Stimulated activated CD8-positive, alpha-beta memory T cell treated with anti-CD3 and anti-CD28 coated beads, Interleukin-12 subunit alpha, Interleukin-12 subunit beta, amount 100 ng/mL, for 1 hour (primary cell): ENCODE measurements at regions not wholly inside any gene's neighbourhood (a gene's known extent, or its start where the extent isn't known, plus 50 kb on each side); places are given as distances from the start of the nearest gene placed in this dataset.

ENCODE experiments used
- DNase-seq: peaks from one replicate; pipeline ENCODE4 v3.0.0-alpha.2; 2020; ENCODE audit warnings: low read depth

GRCh38 chr18:67977067-67977616, 460.6 kb upstream of the DSEL start:
- no peak for DNase-seq

GRCh38 chr18:67973916-67974315, 457.4 kb upstream of the DSEL start:
- DNase-seq, result no peak

DNA sequence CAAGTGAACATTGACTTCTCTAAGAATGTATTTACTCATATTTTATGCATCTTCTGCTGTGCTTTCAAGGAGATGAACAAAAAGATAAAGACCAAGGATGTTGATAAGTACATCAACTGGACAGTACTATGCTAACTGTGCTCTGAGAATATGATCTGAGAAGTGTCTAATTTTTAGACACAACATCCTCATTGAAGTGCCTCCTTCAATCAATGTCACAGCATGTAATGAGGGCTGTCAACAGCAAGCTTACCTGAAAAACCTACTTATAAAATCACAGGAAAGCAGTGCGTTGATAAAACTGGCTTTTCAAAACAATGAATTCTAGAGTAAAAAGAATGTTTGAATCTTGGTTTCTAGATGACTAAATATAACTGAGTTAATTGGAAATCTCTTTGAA, 452.9 kb upstream of the DSEL start:
- no peak for DNase-seq

GRCh38 chr18:67966224-67966623, 449.7 kb upstream of the DSEL start:
- DNase-seq, result no peak

GRCh38 chr18:67964462-67964861, 447.9 kb upstream of the DSEL start:
- DNase-seq, result no peak

GRCh38 chr18:67961701-67962440, 445.4 kb upstream of the DSEL start:
- no peak for DNase-seq

GRCh38 chr18:67957684-67958083, 441.2 kb upstream of the DSEL start:
- DNase-seq, result no peak

DNA sequence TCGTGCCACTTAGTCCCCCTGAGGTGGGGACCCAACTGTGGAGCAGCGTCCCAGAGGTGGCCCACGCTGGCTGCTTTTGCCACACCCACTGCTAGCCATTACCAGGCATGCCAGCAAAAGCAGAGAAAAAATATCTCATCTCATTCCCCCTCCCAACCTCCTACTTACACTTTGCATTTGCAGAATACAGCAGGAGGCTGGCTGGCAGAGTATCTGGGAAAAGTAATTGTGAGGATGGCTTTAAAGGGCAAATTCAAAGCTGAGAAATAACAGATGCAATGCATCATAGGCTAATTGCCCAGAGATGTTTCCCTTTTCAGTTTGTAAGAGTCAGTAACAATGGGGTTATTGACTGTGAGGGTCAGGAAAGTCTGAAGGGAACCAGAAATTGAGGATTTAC, 438.1 kb upstream of the DSEL start:
- no peak for DNase-seq

- no peak for DNase-seq
Observed at GRCh38 chr18:67951137-67951536, 434.6 kb upstream of the DSEL start.

DNA sequence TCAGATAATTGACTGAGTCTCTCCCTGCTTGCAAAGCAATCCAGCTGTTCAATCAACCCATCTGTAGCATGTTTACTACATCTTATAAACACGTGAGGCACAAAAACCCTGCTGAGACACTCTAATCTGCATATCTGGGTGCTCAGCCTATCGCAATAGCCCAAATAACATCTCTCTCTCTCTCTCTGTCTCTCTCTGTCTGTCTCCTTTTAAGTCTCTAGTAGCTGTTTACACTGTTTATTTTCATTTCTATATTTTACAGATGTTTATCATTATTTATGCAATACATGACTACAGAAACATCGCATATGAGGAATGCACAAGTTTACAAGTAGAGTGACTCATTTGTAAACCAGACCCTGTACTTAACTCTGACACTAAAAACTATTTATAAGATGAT, 422.1 kb upstream of the DSEL start:
- DNase-seq, result no peak

DNA sequence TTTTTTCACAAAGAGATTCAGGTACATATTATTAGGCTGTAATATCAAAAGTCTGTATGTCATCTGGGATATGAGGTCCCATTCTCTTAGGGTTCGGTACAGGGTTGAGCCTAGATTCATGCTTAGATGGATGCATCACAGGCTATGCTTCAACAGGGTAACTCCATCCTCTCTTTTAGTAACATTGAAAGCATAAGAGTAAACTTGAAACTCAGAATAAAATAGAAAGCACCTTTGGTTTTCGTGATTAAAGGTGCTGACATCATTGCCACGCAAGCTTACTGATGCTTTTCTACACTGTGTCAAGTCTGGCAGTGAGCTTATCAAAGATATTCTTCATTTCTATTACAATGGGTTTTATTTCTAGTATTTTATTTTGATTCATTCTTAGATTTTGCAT, 419.1 kb upstream of the DSEL start:
- no peak for DNase-seq

DNA sequence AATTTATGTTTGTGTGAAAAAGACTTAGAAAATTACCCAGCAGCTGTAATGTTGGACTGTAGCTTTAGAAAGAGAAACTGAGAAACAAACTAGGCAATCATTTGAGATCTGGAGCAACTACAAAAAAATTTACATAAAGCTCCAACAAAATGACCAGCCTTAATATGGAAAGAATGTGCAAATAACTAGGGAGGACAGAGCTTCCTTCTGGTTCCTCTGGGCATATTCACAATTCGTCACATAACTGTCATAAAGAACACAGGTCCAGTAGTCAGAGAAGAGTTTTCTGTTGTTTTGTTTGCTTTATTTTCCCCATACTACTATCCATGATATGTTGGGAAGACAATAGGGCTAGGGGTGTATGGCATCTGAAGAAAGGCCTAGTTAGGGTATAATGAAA, 416.8 kb upstream of the DSEL start:
- no peak for DNase-seq

- DNase-seq, result no peak
Observed at GRCh38 chr18:67932271-67932670, 415.8 kb upstream of the DSEL start.

- DNase-seq, result no peak
Observed at GRCh38 chr18:67926929-67927864, 410.7 kb upstream of the DSEL start.

DNA sequence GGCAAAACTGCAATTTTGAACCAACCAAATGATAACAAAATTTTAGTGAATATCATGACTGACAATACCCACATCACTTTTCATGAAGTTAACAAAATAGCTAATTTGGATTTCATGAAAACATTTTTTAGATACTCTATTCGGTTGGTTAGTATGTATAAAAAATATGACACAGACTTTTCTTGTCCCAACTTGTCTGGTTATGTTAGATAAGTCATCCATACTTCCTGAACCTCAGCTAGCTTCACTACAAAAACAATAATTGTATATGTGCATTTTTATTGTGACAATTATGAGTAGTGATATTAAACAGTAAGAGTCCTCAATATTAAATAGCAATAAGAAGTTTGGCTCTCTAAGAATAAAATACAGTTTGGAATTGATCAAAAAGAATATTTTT, 408.1 kb upstream of the DSEL start:
- no peak for DNase-seq

DNA sequence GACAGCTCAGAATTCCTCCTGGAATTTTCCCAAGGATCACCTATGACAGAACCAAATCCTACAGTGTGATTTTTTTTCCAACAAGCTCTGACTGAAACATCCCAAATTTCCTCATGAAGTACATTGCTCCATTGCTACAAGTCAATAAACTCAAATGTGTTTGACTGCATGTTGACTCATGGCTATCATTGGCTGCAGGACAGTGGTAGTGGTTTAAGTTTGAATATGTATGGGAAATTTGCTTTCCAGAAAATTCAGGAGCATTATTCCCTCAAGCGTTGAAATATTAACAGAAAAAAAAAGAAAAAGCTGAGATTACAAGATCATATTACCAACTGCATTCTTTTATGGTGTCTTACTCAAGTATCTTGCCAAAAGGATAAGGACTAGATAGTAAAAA, 402.8 kb upstream of the DSEL start:
- no peak for DNase-seq

GRCh38 chr18:67916097-67916496, 399.6 kb upstream of the DSEL start:
- no peak for DNase-seq

GRCh38 chr18:67913040-67913439, 396.5 kb upstream of the DSEL start:
- no peak for DNase-seq

DNA sequence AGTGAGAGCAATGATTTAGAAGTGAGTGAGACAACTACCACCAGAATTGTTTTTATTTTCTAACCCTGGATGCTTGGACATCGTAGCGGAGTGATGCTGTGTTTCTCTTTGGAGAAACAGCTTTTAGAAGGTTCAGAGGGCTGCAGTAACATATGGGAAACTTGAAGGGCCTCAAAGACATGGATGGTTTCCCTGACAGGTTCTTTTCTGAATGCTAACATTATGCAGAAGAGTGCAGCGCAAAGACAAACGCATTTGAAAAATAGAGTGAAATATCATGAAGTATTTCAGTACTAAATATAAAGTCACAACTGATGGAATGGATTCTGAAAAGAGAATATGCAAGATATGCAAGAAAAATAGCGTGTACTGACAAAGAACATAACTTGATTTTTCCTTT, 385.1 kb upstream of the DSEL start:
- no peak for DNase-seq

DNA sequence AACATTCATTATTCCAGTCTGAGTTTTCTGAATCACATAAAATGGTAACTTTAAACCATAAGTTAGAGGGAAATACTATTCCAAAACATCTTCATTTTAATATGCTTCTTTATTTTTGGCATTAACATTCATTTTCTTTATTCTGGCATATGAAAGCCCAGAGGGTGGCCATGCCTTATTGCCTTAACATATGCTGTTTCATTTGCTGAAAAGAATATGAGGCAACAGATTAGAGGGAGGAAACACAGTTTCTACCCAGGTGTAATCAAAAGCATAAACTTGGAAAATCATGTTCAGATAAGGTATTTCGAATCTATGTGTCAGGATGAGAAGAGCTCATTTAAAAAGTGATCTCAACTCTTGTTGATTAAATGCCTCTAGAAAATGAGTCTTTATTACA, 379.9 kb upstream of the DSEL start:
- DNase-seq, result no peak

GRCh38 chr18:67893916-67894315, 377.4 kb upstream of the DSEL start:
- DNase-seq, result no peak

DNA sequence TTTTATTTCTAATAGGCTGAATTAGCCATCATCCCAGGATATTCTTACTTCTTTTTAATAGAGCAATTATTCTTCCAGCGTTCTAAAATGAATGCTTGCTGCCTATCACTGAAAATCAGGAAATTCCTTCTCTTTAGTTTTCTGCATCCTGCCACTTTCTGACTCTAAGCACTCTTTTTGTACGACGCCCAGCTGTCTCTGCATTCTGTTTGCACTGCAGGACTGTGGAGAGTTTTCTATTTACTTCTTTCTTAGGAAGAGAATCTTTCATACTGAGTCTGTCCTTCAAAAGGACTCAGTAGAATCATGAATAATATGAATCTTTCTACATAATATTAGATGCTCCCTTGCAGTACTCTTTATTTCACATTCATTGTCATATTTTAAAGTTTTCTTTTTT, 360.4 kb upstream of the DSEL start:
- DNase-seq, result no peak

GRCh38 chr18:67875944-67876343, 359.4 kb upstream of the DSEL start:
- no peak for DNase-seq
